Upper lobe of left lung (tissue), 4 donors: ENCODE measurements at regions not wholly inside any gene's neighbourhood (a gene's known extent, or its start where the extent isn't known, plus 50 kb on each side); places are given as distances from the start of the nearest gene placed in this dataset.

Source experiments
- EP300 ChIP-seq, 4 donors: sonication (generic); formaldehyde crosslinking; IDR thresholded peaks; one replicate each; pipeline ENCODE4 v1.5.1; 2017; ENCODE audit warnings: antibody characterized with exemption in 4 of 4, control low read depth in 2 of 4
- TF ChIP-seq, protein P1 (sequence below), 6 experiments: fragments of 450-650 bp in 4 of 6; fragments of 200-600 bp in 2 of 6; sonication (generic) in 2 of 6; IDR thresholded peaks; one replicate each; pipeline ENCODE4 v1.5.1; 2016 to 2019; ENCODE audit warnings: antibody characterized with exemption in 6 of 6

DNA sequence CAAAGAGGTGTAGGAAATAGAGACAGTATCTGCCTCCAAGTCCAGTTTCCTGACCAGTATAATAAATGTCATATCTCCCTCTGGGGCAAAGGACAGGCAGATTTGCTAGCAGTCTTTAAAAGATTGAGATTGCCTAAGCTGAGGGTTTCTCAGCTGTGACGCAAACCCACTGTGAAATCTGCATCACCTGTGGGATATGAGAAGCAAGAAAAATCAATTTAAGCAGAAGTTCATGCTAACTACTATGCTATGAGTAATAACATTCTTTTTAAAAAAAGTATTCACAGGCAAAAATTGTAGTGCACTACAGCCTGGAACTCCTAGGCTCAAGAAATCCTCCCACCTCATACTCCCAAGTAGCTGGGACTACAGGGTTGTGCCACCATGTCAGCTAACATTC lies 168.1 kb upstream of the POC5 start:
- TF ChIP-seq EP300 (IDR thresholded peaks at IDR 0.05) = no peak
- TF ChIP-seq, protein P1, sequence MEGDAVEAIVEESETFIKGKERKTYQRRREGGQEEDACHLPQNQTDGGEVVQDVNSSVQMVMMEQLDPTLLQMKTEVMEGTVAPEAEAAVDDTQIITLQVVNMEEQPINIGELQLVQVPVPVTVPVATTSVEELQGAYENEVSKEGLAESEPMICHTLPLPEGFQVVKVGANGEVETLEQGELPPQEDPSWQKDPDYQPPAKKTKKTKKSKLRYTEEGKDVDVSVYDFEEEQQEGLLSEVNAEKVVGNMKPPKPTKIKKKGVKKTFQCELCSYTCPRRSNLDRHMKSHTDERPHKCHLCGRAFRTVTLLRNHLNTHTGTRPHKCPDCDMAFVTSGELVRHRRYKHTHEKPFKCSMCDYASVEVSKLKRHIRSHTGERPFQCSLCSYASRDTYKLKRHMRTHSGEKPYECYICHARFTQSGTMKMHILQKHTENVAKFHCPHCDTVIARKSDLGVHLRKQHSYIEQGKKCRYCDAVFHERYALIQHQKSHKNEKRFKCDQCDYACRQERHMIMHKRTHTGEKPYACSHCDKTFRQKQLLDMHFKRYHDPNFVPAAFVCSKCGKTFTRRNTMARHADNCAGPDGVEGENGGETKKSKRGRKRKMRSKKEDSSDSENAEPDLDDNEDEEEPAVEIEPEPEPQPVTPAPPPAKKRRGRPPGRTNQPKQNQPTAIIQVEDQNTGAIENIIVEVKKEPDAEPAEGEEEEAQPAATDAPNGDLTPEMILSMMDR (IDR thresholded peaks at IDR 0.05) = no peak
